ENCODE measurements at regions not wholly inside any gene's neighbourhood (a gene's known extent, or its start where the extent isn't known, plus 50 kb on each side); places are given as distances from the start of the nearest gene placed in this dataset.

- no peak for DNase-seq (ENCODE audit: low read depth)
Observed at GRCh38 chr15:62708470-62708869, 334.1 kb upstream of the TPM1 start.

GRCh38 chr15:62709261-62709660 lies 333.3 kb upstream of the TPM1 start:
- DNase-seq (ENCODE audit: low read depth): no peak

GRCh38 chr15:62711691-62712454 lies 330.7 kb upstream of the TPM1 start:
- no peak for DNase-seq (ENCODE audit: low read depth)

- DNase-seq (ENCODE audit: low read depth): no peak
Observed at GRCh38 chr15:62712455-62712839, 330.1 kb upstream of the TPM1 start.

- no peak for DNase-seq (ENCODE audit: low read depth)
Observed at GRCh38 chr15:62715946-62716345, 326.6 kb upstream of the TPM1 start.

GRCh38 chr15:62717496-62717895 lies 325.1 kb upstream of the TPM1 start:
- DNase-seq (ENCODE audit: low read depth): no peak

GRCh38 chr15:62719316-62719715 lies 323.2 kb upstream of the TPM1 start:
- no peak for DNase-seq (ENCODE audit: low read depth)

GRCh38 chr15:62722237-62722636 lies 320.3 kb upstream of the TPM1 start:
- DNase-seq (ENCODE audit: low read depth): no peak

GRCh38 chr15:62726461-62726860 lies 316.1 kb upstream of the TPM1 start:
- no peak for DNase-seq (ENCODE audit: low read depth)

GRCh38 chr15:62727501-62727900 lies 315.0 kb upstream of the TPM1 start:
- no peak for DNase-seq (ENCODE audit: low read depth)

- no peak for DNase-seq (ENCODE audit: low read depth)
Observed at GRCh38 chr15:62730825-62731224, 311.7 kb upstream of the TPM1 start.

- DNase-seq (ENCODE audit: low read depth): no peak
Observed at GRCh38 chr15:62732078-62732477, 310.5 kb upstream of the TPM1 start.

GRCh38 chr15:62734706-62735105 lies 307.8 kb upstream of the TPM1 start:
- no peak for DNase-seq (ENCODE audit: low read depth)

- no peak for DNase-seq (ENCODE audit: low read depth)
Observed at GRCh38 chr15:62736756-62737155, 305.8 kb upstream of the TPM1 start.

- no peak for DNase-seq (ENCODE audit: low read depth)
Observed at GRCh38 chr15:62737551-62737950, 305.0 kb upstream of the TPM1 start.

- DNase-seq (ENCODE audit: low read depth): no peak
Observed at GRCh38 chr15:62739082-62739481, 303.5 kb upstream of the TPM1 start.

- peak; percentile 70 for DNase-seq (ENCODE audit: low read depth)
Observed at GRCh38 chr15:62739507-62739906, 303.0 kb upstream of the TPM1 start.

GRCh38 chr15:62740141-62741004 lies 302.2 kb upstream of the TPM1 start:
- DNase-seq (ENCODE audit: low read depth): no peak

GRCh38 chr15:62741106-62741505 lies 301.4 kb upstream of the TPM1 start:
- DNase-seq (ENCODE audit: low read depth): no peak

GRCh38 chr15:62742409-62743171 lies 300.0 kb upstream of the TPM1 start:
- DNase-seq (ENCODE audit: low read depth): peak; percentile 54

- DNase-seq (ENCODE audit: low read depth): no peak
Observed at GRCh38 chr15:62745621-62746225, 296.8 kb upstream of the TPM1 start.

- DNase-seq (ENCODE audit: low read depth): no peak
Observed at GRCh38 chr15:62748196-62748595, 294.4 kb upstream of the TPM1 start.

All from non-pigmented ciliary epithelial cell (primary cell).